ENCODE measurements at regions not wholly inside any gene's neighbourhood (a gene's known extent, or its start where the extent isn't known, plus 50 kb on each side); places are given as distances from the start of the nearest gene placed in this dataset.

DNA sequence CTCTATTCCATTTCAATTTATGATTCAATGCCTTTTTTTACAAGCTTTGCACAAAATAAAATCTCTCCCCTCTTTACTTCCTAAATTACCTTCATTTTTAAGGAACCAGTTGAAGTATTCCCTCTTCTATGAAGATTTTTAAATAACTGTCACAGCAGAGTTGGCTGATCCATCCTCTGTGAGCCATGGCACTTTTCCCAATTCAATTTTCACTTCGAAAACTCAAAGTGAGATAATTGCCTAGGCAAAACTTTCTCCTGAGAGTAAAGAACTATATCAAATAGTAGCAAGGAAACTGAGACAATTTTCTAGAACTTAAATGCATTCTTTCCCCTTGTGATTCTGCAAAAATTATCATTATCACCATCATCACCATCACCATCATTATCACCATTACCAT lies 259.9 kb upstream of the ARHGAP20 start:
- TF ChIP-seq, protein P1, sequence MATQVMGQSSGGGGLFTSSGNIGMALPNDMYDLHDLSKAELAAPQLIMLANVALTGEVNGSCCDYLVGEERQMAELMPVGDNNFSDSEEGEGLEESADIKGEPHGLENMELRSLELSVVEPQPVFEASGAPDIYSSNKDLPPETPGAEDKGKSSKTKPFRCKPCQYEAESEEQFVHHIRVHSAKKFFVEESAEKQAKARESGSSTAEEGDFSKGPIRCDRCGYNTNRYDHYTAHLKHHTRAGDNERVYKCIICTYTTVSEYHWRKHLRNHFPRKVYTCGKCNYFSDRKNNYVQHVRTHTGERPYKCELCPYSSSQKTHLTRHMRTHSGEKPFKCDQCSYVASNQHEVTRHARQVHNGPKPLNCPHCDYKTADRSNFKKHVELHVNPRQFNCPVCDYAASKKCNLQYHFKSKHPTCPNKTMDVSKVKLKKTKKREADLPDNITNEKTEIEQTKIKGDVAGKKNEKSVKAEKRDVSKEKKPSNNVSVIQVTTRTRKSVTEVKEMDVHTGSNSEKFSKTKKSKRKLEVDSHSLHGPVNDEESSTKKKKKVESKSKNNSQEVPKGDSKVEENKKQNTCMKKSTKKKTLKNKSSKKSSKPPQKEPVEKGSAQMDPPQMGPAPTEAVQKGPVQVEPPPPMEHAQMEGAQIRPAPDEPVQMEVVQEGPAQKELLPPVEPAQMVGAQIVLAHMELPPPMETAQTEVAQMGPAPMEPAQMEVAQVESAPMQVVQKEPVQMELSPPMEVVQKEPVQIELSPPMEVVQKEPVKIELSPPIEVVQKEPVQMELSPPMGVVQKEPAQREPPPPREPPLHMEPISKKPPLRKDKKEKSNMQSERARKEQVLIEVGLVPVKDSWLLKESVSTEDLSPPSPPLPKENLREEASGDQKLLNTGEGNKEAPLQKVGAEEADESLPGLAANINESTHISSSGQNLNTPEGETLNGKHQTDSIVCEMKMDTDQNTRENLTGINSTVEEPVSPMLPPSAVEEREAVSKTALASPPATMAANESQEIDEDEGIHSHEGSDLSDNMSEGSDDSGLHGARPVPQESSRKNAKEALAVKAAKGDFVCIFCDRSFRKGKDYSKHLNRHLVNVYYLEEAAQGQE (IDR thresholded peaks at IDR 0.05), result no peak
- TF ChIP-seq, protein P2, sequence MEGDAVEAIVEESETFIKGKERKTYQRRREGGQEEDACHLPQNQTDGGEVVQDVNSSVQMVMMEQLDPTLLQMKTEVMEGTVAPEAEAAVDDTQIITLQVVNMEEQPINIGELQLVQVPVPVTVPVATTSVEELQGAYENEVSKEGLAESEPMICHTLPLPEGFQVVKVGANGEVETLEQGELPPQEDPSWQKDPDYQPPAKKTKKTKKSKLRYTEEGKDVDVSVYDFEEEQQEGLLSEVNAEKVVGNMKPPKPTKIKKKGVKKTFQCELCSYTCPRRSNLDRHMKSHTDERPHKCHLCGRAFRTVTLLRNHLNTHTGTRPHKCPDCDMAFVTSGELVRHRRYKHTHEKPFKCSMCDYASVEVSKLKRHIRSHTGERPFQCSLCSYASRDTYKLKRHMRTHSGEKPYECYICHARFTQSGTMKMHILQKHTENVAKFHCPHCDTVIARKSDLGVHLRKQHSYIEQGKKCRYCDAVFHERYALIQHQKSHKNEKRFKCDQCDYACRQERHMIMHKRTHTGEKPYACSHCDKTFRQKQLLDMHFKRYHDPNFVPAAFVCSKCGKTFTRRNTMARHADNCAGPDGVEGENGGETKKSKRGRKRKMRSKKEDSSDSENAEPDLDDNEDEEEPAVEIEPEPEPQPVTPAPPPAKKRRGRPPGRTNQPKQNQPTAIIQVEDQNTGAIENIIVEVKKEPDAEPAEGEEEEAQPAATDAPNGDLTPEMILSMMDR (IDR thresholded peaks at IDR 0.05; ENCODE audit: low read depth, low read length, missing input control), result no peak
- no peak for TF ChIP-seq TAF1 (conservative IDR thresholded peaks at IDR 0.05)
- TF ChIP-seq, protein P3, sequence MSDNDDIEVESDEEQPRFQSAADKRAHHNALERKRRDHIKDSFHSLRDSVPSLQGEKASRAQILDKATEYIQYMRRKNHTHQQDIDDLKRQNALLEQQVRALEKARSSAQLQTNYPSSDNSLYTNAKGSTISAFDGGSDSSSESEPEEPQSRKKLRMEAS (IDR thresholded peaks at IDR 0.05), result no peak
- no peak for TF ChIP-seq FOXA1 (IDR thresholded peaks at IDR 0.05)
- TF ChIP-seq HNF4A (conservative IDR thresholded peaks at IDR 0.05), result no peak
- TF ChIP-seq YY1 (IDR thresholded peaks at IDR 0.05), result no peak
- TF ChIP-seq JUND (IDR thresholded peaks at IDR 0.05), result no peak
- no peak for TF ChIP-seq RAD21 (IDR thresholded peaks at IDR 0.05)
- no peak for TF ChIP-seq EGR1 (IDR thresholded peaks at IDR 0.05; ENCODE audit: low read depth in 2 of 2)
- no peak for TF ChIP-seq SP1 (IDR thresholded peaks at IDR 0.05)
- no peak for TF ChIP-seq RXRA (IDR thresholded peaks at IDR 0.05)
- no peak for TF ChIP-seq ZBTB33 (IDR thresholded peaks at IDR 0.05)
- TF ChIP-seq GABPA (IDR thresholded peaks at IDR 0.05 in 1 of 2, conservative IDR thresholded peaks at IDR 0.05 in 1 of 2), result no peak
